LNCAP (cell line): ENCODE measurements at regions not wholly inside any gene's neighbourhood (a gene's known extent, or its start where the extent isn't known, plus 50 kb on each side); places are given as distances from the start of the nearest gene placed in this dataset.

Experiments
- TF ChIP-seq, protein P1 (sequence below): fragments of 450-650 bp; IDR thresholded peaks from 2 replicates; pipeline ENCODE4 v1.5.1; 2017; ENCODE audit warnings: mild to moderate bottlenecking

DNA sequence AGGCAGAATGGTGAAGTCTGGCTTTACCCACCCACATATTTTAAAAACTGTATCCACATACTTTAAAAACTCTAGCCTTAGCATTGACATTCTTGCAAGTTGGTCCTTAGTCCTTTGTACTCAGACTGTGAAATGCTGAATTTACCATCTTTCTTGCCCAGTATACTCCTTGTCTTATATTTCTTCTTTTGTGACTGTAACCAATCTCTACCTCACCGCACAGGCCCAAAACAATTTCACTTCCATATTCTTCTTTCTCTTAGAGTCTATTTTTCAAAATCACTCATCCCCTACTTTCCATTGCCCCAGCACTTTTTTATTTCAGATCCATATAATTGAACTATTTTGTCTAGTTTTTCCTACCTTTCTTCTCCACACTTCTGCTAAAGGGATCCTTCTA is 892.4 kb upstream of the B3GALT2 start:
- TF ChIP-seq, protein P1, sequence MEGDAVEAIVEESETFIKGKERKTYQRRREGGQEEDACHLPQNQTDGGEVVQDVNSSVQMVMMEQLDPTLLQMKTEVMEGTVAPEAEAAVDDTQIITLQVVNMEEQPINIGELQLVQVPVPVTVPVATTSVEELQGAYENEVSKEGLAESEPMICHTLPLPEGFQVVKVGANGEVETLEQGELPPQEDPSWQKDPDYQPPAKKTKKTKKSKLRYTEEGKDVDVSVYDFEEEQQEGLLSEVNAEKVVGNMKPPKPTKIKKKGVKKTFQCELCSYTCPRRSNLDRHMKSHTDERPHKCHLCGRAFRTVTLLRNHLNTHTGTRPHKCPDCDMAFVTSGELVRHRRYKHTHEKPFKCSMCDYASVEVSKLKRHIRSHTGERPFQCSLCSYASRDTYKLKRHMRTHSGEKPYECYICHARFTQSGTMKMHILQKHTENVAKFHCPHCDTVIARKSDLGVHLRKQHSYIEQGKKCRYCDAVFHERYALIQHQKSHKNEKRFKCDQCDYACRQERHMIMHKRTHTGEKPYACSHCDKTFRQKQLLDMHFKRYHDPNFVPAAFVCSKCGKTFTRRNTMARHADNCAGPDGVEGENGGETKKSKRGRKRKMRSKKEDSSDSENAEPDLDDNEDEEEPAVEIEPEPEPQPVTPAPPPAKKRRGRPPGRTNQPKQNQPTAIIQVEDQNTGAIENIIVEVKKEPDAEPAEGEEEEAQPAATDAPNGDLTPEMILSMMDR, result no peak

DNA sequence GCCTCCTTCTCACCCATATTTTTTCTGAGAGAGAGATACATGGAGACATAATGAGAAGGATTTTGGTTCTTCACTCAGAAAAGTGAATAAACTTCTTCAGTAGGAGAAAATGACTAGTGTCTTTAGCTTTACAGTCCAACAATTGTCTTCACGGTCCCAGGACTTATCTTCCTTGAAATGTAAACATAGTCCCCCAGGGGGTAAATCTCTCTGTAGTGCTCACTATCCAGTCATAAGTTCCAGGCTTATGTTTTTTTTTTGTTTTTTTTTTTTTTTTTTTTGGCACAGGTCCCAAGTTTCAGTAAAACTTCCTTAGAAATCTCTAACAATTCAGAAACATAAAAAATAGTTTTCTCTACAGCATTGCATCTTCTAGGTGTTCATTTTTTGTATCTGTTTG is 890.2 kb upstream of the B3GALT2 start:
- TF ChIP-seq, protein P1, result no peak

DNA sequence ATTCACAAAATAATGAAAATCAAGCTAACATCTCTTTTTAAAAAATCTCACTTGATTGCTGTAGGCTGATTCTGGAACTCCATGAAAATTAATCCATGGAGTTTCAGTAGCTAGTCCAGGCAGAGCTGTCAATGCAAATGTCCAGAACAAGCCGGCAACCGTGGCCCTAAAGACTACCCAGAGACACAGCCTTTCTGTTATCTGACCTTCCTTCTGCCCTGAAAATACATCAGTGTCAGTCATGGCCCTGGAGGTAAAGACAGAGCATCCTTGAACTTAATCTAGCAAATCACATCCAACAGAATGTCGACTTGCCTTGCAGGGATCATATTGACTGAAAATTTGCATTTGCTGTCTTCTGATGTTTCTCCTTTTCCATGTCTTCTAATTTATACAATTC is 887.4 kb upstream of the B3GALT2 start:
- TF ChIP-seq, protein P1, result no peak

- TF ChIP-seq, protein P1, result no peak
These were observed 884.8 kb upstream of the B3GALT2 start for GRCh38 chr1:194071205-194071604.

DNA sequence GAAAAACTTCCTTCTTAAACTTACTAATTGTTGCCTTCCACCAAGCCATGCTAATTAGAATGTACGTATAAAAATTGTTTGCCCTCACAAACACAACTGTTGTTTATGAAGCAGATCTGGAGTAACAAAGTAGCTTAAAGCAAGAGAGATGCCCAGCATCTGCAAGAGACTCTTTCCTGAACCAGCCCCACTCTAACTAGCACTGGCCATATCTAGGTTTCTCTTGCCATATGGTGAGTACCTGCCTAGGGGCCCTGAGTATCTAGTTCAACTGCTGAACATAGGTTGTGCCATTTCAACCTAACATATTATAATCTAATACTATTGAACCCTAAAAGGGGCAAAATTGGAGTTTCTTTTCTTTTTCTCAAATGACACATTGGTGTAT is 883.4 kb upstream of the B3GALT2 start:
- TF ChIP-seq, protein P1, result no peak

DNA sequence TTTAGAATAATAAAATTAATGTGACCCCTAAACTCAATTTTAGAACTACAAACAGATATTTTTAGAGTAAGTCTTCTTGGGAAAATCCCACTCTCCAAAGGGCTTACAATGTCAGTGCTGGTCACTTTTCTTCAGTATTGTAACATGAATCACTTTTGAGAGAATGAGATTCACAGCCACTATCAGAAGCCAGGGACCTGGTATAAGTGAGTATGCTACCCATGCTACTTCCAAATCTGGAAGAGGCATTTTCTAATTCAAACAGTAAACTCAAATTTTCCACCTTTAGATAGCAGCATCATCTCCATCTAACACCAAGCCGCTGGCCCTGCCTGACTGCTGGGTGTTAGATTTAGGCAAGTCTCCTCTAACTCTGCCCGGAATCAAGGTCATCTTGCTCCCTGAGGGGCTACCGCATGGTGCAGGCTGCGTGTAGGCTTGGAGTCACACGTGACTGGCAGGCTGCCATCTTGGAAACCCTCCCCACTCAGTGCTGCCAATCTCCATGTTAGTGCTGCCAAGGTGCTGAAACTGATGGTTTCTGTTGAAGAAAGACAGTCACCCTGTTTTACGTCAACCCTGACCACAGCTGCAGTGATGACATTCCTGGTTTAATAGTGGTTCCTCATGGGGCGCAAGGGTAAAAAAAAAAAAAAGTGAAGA is 882.9 kb upstream of the B3GALT2 start:
- TF ChIP-seq, protein P1, result no peak

DNA sequence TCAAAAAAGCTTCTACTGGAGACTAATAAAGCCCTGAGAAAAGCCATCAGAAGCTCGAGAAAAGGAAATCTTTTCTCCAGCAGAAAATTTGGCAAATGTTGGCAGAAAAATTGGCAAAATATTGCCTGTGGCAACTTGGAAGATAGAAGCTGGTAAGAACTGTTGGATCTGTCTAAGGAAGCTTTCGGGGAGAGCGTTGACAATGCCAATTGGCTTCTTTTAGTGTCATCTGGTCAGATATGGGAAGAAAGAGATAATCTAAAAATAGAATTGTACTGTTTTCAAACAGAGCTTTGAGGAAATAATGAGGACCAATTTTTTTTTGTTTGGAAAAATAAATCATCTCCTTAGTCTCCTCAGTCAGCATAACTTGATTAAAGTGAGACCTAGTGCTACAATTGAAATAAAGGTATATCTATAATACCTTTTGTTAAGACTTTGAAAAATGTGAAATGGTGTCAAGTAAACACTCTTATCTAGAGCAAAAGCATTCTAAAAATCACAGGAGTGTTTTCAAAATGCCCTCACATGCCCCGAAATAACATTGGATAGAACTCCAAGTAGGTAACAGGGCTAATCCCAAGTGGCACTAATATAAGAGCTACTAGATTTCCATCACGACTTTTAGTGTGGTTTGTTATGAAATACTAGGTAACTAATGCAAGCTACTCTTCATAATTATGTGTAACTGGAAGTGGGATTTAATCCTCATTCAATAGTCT is 882.2 kb upstream of the B3GALT2 start:
- TF ChIP-seq, protein P1, result no peak
